Adrenal gland (tissue), 9 donors: ENCODE measurements at regions not wholly inside any gene's neighbourhood (a gene's known extent, or its start where the extent isn't known, plus 50 kb on each side); places are given as distances from the start of the nearest gene placed in this dataset.

Source experiments
- DNase-seq, 7 donors: peaks; one replicate each; pipeline ENCODE4 v3.0.0-alpha.2; 2019 to 2020
- H3K27ac ChIP-seq, 5 donors: fragments of 200-600 bp; sonication (generic) in 4 of 5; 1 replicate in 3 of 5; 2 replicates in 2 of 5; pipeline versions ENCODE4 v1.5.1 to v1.8.0; 2016 to 2020; ENCODE audit warnings: mild to moderate bottlenecking in 1 of 5
- H3K27me3 ChIP-seq: fragments of 200-600 bp; 2 replicates; pipeline ENCODE4 v1.8.0; 2021
- H3K36me3 ChIP-seq, 2 donors: fragments of 200-600 bp; replicated peaks in 1 of 2; 1 replicate in 1 of 2; 2 replicates in 1 of 2; pipeline versions ENCODE4 v1.5.1 to v1.8.0; 2018 to 2022
- H3K4me1 ChIP-seq, 2 donors: fragments of 200-600 bp; replicated peaks in 1 of 2; 1 replicate in 1 of 2; 2 replicates in 1 of 2; pipeline versions ENCODE4 v1.5.1 to v1.8.0; 2018 to 2021
- H3K4me3 ChIP-seq, 4 donors: fragments of 200-600 bp; sonication (generic) in 3 of 4; one replicate each; pipeline ENCODE4 v1.5.1; 2016 to 2018
- H3K9me3 ChIP-seq, 3 donors: fragments of 200-600 bp; sonication (generic) in 1 of 3; replicated peaks in 1 of 3; 1 replicate in 2 of 3; 2 replicates in 1 of 3; pipeline versions ENCODE4 v1.5.1 to v1.8.0; 2016 to 2021
- POLR2A ChIP-seq, 2 donors: fragments of 450-650 bp; IDR thresholded peaks; one replicate each; pipeline ENCODE4 v1.6.1; 2017; ENCODE audit warnings: antibody characterized with exemption in 2 of 2, mild to moderate bottlenecking in 2 of 2, moderate library complexity in 1 of 2
- WGBS, 4 donors: extraction: QIAGEN DNeasy Blood & Tissue Kit in 2 of 4; methylation state at CpG; one replicate each; pipeline versions ENCODE4 v1.1.5 to v1.1.7; 2013 to 2017; 5-methylcytosine and 5-hydroxymethylcytosine counted together
- intact Hi-C, 2 donors: fragments of 100-400 bp; cut with DNase I; formaldehyde crosslinking; loops; one replicate each; pipeline versions ENCODE4 v1.14.1 to v1.15.0; 2022 to 2023
- TF ChIP-seq, protein P1 (sequence below), 6 experiments: fragments of 450-650 bp in 4 of 6; fragments of 200-600 bp in 2 of 6; sonication (generic) in 1 of 6; IDR thresholded peaks; 1 replicate in 5 of 6; 2 replicates in 1 of 6; pipeline versions ENCODE4 v1.5.1 to v1.8.0; 2016 to 2021; ENCODE audit warnings: antibody characterized with exemption in 6 of 6, mild to moderate bottlenecking in 2 of 6, moderate library complexity in 1 of 6
- donor health status: healthy with polysubstance abuse.
- donor health status: Bipolar disorder and iron deficiency.
- donor health status: DM: yes; HTN: yes; CAD: no.
- donor health status: DM: no; HTN: no; CAD: no.
- donor health status: DM: no; HTN: no; CAD: no.

DNA sequence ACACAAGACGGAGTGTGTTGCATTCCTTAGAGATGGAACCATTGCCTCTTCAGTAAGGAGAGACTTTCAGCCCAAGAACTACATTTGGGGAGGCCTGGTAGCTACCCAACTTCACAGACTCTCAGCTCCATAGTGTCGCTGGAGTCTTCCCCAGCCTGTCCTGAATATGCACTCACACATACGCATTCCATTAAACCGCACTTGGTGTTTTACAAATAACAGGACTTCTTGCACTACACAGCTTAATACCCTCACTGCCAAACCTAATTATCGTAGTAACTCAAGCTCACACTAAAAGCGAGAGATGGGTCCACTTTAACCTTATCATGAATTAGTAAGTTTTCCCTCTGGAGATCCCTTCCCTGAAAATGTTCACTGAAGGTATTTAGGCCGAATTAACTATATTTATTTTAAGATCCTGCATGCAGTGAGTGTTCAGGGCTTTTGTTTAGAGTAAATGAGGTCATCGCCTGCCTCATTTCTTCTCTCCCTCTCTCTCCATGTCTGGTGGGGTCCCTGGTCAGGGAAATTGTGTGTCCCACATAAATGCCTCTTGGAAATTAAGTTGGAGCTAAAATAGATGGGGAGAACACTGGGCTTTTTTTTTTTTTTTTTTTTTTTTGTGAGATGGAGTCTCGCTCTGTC, 171.9 kb downstream of the FAM43A start:
- H3K36me3 ChIP-seq, result no peaks in the 10 kb centered on the region
- no peaks in the 10 kb centered on the region for H3K9me3 ChIP-seq
- H3K27me3 ChIP-seq, result peaks cover 3% of the 10 kb centered on the region
- H3K4me3 ChIP-seq, result no peak overlapping the region
- intact Hi-C loops, result no loop called here
- TF ChIP-seq POLR2A (IDR thresholded peaks at IDR 0.05), result no peak
- TF ChIP-seq, protein P1, sequence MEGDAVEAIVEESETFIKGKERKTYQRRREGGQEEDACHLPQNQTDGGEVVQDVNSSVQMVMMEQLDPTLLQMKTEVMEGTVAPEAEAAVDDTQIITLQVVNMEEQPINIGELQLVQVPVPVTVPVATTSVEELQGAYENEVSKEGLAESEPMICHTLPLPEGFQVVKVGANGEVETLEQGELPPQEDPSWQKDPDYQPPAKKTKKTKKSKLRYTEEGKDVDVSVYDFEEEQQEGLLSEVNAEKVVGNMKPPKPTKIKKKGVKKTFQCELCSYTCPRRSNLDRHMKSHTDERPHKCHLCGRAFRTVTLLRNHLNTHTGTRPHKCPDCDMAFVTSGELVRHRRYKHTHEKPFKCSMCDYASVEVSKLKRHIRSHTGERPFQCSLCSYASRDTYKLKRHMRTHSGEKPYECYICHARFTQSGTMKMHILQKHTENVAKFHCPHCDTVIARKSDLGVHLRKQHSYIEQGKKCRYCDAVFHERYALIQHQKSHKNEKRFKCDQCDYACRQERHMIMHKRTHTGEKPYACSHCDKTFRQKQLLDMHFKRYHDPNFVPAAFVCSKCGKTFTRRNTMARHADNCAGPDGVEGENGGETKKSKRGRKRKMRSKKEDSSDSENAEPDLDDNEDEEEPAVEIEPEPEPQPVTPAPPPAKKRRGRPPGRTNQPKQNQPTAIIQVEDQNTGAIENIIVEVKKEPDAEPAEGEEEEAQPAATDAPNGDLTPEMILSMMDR (IDR thresholded peaks at IDR 0.05), result no peak
- DNase-seq, result no peak
- H3K4me1 ChIP-seq, result no peaks in the 10 kb centered on the region
- 89 to 92% (median 91%) methylated on average over 8 to 9 of the region's 9 CpGs for WGBS, 4 donors
- H3K27ac ChIP-seq, result no peak overlapping the region

DNA sequence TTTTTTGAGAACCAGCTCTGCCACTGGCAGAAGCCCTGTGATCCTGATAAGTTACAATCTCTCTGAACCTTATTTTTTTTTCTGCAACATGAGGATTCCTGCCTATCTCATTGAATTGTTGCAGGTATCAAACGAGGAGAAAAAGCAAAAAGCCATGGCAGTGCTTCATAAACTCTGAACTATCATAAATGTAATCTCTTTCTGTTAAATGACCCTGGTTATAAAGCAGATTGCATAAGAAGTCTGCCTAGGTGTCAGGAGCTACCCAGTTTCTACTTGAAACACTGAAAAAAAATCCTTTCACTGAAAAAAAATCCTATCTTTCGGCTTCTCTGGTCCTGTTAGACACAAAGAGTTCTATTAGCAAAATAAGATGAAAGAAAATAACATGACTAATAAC, 172.7 kb downstream of the FAM43A start:
- H3K36me3 ChIP-seq, result no peaks in the 10 kb centered on the region
- no peak overlapping the region for H3K4me3 ChIP-seq
- H3K4me1 ChIP-seq, result no peaks in the 10 kb centered on the region
- WGBS, 4 donors, result 76 to 89% (median 80%) methylated on average over 2 of the region's 2 CpGs
- no peak for TF ChIP-seq POLR2A (IDR thresholded peaks at IDR 0.05)
- TF ChIP-seq, protein P1 (IDR thresholded peaks at IDR 0.05), result no peak
- no peak overlapping the region for H3K27ac ChIP-seq
- intact Hi-C loops, result no loop called here
- peaks cover 3% of the 10 kb centered on the region for H3K27me3 ChIP-seq
- DNase-seq, result no peak
- H3K9me3 ChIP-seq, result no peaks in the 10 kb centered on the region

DNA sequence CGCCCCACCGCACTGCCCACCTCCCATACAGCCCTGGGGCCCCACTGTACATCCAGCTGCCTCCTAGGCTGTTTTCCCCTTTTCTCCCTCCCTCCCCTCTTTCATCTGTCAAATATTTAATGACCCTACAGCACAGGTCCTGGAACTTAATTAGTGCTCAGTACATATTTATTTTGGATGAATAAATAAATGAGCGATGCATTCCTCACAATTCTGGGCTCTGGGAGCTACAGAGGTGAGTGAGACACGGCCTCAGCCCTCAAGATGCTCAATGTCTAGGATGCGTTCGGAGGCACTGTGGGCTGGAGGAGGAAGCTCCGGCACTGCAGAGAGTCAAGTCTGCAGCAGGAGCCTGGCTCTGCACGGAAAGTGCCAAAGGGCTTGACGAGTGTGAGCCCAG, 175.0 kb downstream of the FAM43A start:
- no peak overlapping the region for H3K4me3 ChIP-seq
- H3K4me1 ChIP-seq, result no peaks in the 10 kb centered on the region
- intact Hi-C loops, result no loop called here
- no peak overlapping the region for H3K27ac ChIP-seq
- peaks cover 3% of the 10 kb centered on the region for H3K27me3 ChIP-seq
- WGBS, 4 donors, result 73 to 84% (median 81%) methylated on average over 9 of the region's 9 CpGs
- no peaks in the 10 kb centered on the region for H3K36me3 ChIP-seq
- no peaks in the 10 kb centered on the region for H3K9me3 ChIP-seq
- DNase-seq, result no peak
- no peak for TF ChIP-seq POLR2A (IDR thresholded peaks at IDR 0.05)
- TF ChIP-seq, protein P1 (IDR thresholded peaks at IDR 0.05), result no peak

DNA sequence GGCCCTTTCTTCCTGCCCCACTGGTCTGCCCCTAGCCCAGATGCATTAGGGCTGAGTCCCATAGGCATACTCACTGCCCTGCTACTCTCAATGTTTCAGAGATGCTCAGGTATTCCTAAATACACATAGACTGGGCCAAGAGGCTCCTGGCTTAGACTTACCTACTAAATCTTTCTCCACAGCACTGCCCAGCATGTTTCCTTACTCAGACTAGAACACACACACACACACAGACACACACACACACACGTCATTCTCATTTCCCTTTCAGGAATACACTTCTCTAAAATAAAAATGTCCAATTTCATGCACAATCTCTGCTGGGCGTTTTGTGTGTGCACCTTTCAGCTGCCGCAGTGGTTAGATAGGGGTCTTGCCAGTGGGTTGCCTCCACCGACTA, 175.7 kb downstream of the FAM43A start:
- no peaks in the 10 kb centered on the region for H3K4me1 ChIP-seq
- H3K36me3 ChIP-seq, result no peaks in the 10 kb centered on the region
- 65 to 85% (median 71%) methylated on average over 4 of the region's 4 CpGs for WGBS, 4 donors
- DNase-seq, result no peak
- no peak overlapping the region for H3K4me3 ChIP-seq
- no peak overlapping the region for H3K27ac ChIP-seq
- H3K9me3 ChIP-seq, result no peaks in the 10 kb centered on the region
- intact Hi-C loops, result no loop called here
- H3K27me3 ChIP-seq, result peaks cover 3% of the 10 kb centered on the region
- no peak for TF ChIP-seq POLR2A (IDR thresholded peaks at IDR 0.05)
- TF ChIP-seq, protein P1 (IDR thresholded peaks at IDR 0.05), result no peak
